ENCODE measurements at regions not wholly inside any gene's neighbourhood (a gene's known extent, or its start where the extent isn't known, plus 50 kb on each side); places are given as distances from the start of the nearest gene placed in this dataset.

DNA sequence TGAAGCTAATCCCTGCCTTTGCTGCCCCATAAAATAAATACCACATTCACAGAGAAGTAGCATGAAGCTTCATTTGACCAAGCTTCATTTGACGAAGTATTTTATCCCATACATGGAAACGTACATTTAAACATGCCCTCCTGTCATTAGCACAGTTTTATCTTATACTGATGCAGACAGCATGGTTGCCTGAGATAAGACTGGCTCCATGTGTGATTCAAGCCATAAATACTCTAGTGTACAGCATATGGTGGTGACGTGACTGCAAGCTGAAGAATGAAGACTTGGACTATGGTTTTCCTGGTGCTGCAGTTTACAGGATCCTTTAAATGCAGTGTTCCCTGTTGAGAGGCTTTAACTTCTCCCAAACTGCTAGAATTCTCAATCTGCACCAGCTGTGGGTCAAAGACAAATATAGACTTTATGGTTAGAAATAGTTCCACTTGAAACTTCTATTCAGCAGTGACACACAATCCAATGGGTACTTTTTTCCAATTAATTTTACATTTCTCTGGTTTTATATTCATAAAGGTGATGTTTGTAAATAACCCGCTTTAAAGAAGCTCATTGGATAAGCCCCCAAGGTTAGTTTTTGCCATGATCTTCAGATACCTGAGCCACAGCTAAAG, 64.9 kb downstream of the CYB561 start:
- H3K27me3 Mint-ChIP-seq (ENCODE audit: unreplicated experiment) = peaks cover 4% of the 10 kb centered on the region
- peaks cover 4% of the 10 kb centered on the region for H3K9me3 Mint-ChIP-seq (ENCODE audit: unreplicated experiment)
- H3K4me3 Mint-ChIP-seq (ENCODE audit: unreplicated experiment) = no peak overlapping the region
- no peak for DNase-seq
- H3K36me3 Mint-ChIP-seq (ENCODE audit: unreplicated experiment) = peaks cover 7% of the 10 kb centered on the region
- no peak overlapping the region for H3K27ac Mint-ChIP-seq (ENCODE audit: unreplicated experiment)
- no peak for TF ChIP-seq CTCF (IDR thresholded peaks at IDR 0.05; ENCODE audit: partially characterized antibody, unreplicated experiment)
- no peaks in the 10 kb centered on the region for H3K4me1 Mint-ChIP-seq (ENCODE audit: low read depth, unreplicated experiment)

GRCh38 chr17:63382136-63382535, 64.0 kb downstream of the CYB561 start:
- Mint-ChIP-seq H3K9me3 (ENCODE audit: unreplicated experiment) (peaks cover 4% of the 10 kb centered on the region), H3K36me3 (ENCODE audit: unreplicated experiment) (peaks cover 6% of the 10 kb centered on the region), H3K4me1 (ENCODE audit: low read depth, unreplicated experiment) (no peaks in the 10 kb centered on the region), H3K27me3 (ENCODE audit: unreplicated experiment) (peaks cover 4% of the 10 kb centered on the region), H3K27ac (ENCODE audit: unreplicated experiment) (no peak overlapping the region), H3K4me3 (ENCODE audit: unreplicated experiment) (no peak overlapping the region)
- no peak for DNase-seq
- no peak for TF ChIP-seq CTCF (IDR thresholded peaks at IDR 0.05; ENCODE audit: partially characterized antibody, unreplicated experiment)

Data from glutamatergic neuron (in vitro differentiated cells).